ENCODE measurements at regions not wholly inside any gene's neighbourhood (a gene's known extent, or its start where the extent isn't known, plus 50 kb on each side); places are given as distances from the start of the nearest gene placed in this dataset.

DNA sequence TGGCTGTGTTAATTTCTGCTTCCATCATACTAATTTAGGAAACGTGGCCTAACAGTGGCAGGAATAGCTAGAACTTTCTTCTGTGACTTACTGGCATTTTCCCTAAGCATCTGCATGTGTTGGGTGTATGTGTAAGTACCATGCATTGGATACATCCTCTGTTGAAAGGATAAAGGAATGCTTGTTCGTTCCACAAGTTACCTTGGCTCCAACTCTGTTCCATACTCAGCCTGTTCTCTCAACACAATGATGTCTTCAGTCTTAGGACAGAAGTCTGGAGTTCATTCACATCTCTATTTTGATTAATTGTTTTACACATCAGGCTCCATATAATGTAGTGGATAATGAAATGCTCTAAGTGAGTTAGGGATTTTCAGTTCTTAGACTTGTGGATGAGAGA lies 190.1 kb upstream of the DMRT1 start:
- no peak for TF ChIP-seq EZH2phosphoT487 (IDR thresholded peaks at IDR 0.05; ENCODE audit: borderline replicate concordance, low read length)
- TF ChIP-seq, protein P1, sequence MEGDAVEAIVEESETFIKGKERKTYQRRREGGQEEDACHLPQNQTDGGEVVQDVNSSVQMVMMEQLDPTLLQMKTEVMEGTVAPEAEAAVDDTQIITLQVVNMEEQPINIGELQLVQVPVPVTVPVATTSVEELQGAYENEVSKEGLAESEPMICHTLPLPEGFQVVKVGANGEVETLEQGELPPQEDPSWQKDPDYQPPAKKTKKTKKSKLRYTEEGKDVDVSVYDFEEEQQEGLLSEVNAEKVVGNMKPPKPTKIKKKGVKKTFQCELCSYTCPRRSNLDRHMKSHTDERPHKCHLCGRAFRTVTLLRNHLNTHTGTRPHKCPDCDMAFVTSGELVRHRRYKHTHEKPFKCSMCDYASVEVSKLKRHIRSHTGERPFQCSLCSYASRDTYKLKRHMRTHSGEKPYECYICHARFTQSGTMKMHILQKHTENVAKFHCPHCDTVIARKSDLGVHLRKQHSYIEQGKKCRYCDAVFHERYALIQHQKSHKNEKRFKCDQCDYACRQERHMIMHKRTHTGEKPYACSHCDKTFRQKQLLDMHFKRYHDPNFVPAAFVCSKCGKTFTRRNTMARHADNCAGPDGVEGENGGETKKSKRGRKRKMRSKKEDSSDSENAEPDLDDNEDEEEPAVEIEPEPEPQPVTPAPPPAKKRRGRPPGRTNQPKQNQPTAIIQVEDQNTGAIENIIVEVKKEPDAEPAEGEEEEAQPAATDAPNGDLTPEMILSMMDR (conservative IDR thresholded peaks at IDR 0.05; ENCODE audit: low read depth, low read length): no peak
- TF ChIP-seq EZH2 (IDR thresholded peaks at IDR 0.05; ENCODE audit: low read length, unreplicated experiment): no peak
- intact Hi-C loops (cut with micrococcal nuclease): no loop called here
- Histone ChIP-seq H3F3A (ENCODE audit: low read length, unreplicated experiment) (no peaks in the 10 kb centered on the region), H3K4me2 (ENCODE audit: low read length) (no peak overlapping the region), H3K9me2 (replicated peaks; ENCODE audit: low read length) (no peaks in the 10 kb centered on the region), H3K9me3 (ENCODE audit: low read length) (no peaks in the 10 kb centered on the region), H3K27ac (ENCODE audit: low read length) (no peak overlapping the region), H3K9ac (ENCODE audit: low read length) (no peak overlapping the region), H3K27me3 (ENCODE audit: low read length) (no peaks in the 10 kb centered on the region), H3K36me3 (ENCODE audit: low read depth, low read length) (no peaks in the 10 kb centered on the region), H2AFZ (ENCODE audit: low read length) (no peak overlapping the region), H4K20me1 (ENCODE audit: low read length) (no peaks in the 10 kb centered on the region), H3K4me1 (ENCODE audit: insufficient read depth, low read length) (no peaks in the 10 kb centered on the region), H3K4me3 (ENCODE audit: low read length) (no peak overlapping the region), H3K79me2 (ENCODE audit: low read length) (no peaks in the 10 kb centered on the region)
- CTCF ChIA-PET: no interaction called here
- no peak for ATAC-seq
- DNase-seq: no peak
- BruUV-seq (replicated peaks): no TSS peak
- POLR2A ChIA-PET (ENCODE audit: unreplicated experiment): no interaction called here

DNA sequence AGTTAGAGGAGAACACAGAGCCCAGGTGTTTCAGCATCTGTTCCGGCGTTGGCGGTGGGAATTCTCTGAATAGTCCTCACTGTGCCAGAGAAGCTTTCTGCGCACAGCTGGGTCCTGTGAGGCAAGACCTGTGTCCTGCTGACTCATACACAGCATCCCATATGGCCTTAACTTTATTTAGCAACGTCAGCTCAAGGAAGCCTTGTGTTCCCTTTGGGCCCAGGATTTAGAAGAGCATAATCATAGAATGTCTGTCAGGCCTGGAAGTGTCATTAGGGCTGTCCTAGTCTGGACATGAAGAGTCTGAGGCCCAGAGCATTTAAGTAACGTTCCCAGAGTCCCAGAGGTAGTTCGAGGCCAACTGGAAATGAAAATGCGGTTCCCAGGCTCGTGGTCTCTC lies 188.6 kb upstream of the DMRT1 start:
- no peak for DNase-seq
- Histone ChIP-seq H3K9ac (ENCODE audit: low read length) (no peak overlapping the region), H2AFZ (ENCODE audit: low read length) (no peak overlapping the region), H3K9me2 (replicated peaks; ENCODE audit: low read length) (no peaks in the 10 kb centered on the region), H3K36me3 (ENCODE audit: low read depth, low read length) (no peaks in the 10 kb centered on the region), H3K79me2 (ENCODE audit: low read length) (no peaks in the 10 kb centered on the region), H3K4me1 (ENCODE audit: insufficient read depth, low read length) (no peaks in the 10 kb centered on the region), H3K4me2 (ENCODE audit: low read length) (no peak overlapping the region), H3K27me3 (ENCODE audit: low read length) (no peaks in the 10 kb centered on the region), H4K20me1 (ENCODE audit: low read length) (no peaks in the 10 kb centered on the region), H3K4me3 (ENCODE audit: low read length) (no peak overlapping the region), H3K9me3 (ENCODE audit: low read length) (no peaks in the 10 kb centered on the region), H3F3A (ENCODE audit: low read length, unreplicated experiment) (no peaks in the 10 kb centered on the region), H3K27ac (ENCODE audit: low read length) (no peak overlapping the region)
- POLR2A ChIA-PET (ENCODE audit: unreplicated experiment): no interaction called here
- ATAC-seq: no peak
- CTCF ChIA-PET: no interaction called here
- no TSS peak for BruUV-seq (replicated peaks)
- intact Hi-C loops (cut with micrococcal nuclease): no loop called here
- TF ChIP-seq EZH2 (IDR thresholded peaks at IDR 0.05; ENCODE audit: low read length, unreplicated experiment) (no peak), EZH2phosphoT487 (IDR thresholded peaks at IDR 0.05; ENCODE audit: borderline replicate concordance, low read length) (no peak)

DNA sequence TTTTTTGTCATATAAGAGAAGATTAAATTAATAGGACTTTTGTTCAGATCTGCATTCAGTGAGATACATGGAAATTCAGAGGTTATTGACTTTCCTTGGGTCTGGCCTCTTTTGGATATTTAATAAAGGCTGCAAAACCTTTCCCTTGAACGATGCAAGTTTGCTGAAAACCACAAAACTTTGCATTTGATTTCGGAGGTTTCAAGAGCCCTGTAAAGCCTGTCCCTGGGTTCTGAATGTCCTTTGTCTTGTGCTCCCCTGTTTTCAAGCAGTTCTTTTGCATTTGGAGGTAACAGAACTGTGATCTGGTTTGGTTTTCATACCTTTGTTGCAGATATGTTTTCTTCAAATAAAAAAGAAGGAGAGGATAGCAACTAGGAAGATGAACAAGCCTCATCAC lies 188.1 kb upstream of the DMRT1 start:
- DNase-seq (no peak), ATAC-seq (no peak)
- Histone ChIP-seq H3K36me3 (ENCODE audit: low read depth, low read length) (no peaks in the 10 kb centered on the region), H4K20me1 (ENCODE audit: low read length) (no peaks in the 10 kb centered on the region), H3K9me3 (ENCODE audit: low read length) (no peaks in the 10 kb centered on the region), H3K27ac (ENCODE audit: low read length) (no peak overlapping the region), H3K79me2 (ENCODE audit: low read length) (no peaks in the 10 kb centered on the region), H3K4me3 (ENCODE audit: low read length) (no peak overlapping the region), H3K27me3 (ENCODE audit: low read length) (no peaks in the 10 kb centered on the region), H3K9ac (ENCODE audit: low read length) (no peak overlapping the region), H3F3A (ENCODE audit: low read length, unreplicated experiment) (no peaks in the 10 kb centered on the region), H3K9me2 (replicated peaks; ENCODE audit: low read length) (no peaks in the 10 kb centered on the region), H2AFZ (ENCODE audit: low read length) (no peak overlapping the region), H3K4me2 (ENCODE audit: low read length) (no peak overlapping the region), H3K4me1 (ENCODE audit: insufficient read depth, low read length) (no peaks in the 10 kb centered on the region)
- ChIA-PET CTCF (no interaction called here), POLR2A (ENCODE audit: unreplicated experiment) (no interaction called here)
- BruUV-seq (replicated peaks): no TSS peak
- intact Hi-C loops (cut with micrococcal nuclease): no loop called here
- TF ChIP-seq, protein P1 (conservative IDR thresholded peaks at IDR 0.05; ENCODE audit: low read depth, low read length): no peak
- TF ChIP-seq EZH2phosphoT487 (IDR thresholded peaks at IDR 0.05; ENCODE audit: borderline replicate concordance, low read length): no peak
- TF ChIP-seq EZH2 (IDR thresholded peaks at IDR 0.05; ENCODE audit: low read length, unreplicated experiment): no peak
